Endothelial cell of umbilical vein (primary cell): ENCODE measurements at regions not wholly inside any gene's neighbourhood (a gene's known extent, or its start where the extent isn't known, plus 50 kb on each side); places are given as distances from the start of the nearest gene placed in this dataset.

ENCODE experiments used
- BruUV-seq: library from RNA; stranded (reverse); fragments of 400-500 nt; replicated peaks from 2 replicates; lab custom pipeline; 2021; lab: Mats Ljungman, UMichigan
- CTCF ChIA-PET: fragments of 300-600, 350-600 bp; sonication (Branson Sonifier 250); formaldehyde crosslinking; loops from one replicate; lab custom pipeline; 2021; ENCODE audit warnings: antibody characterized with exemption, inconsistent platforms; lab: Charles Lee
- POLR2A ChIA-PET: fragments of 300-600, 350-600 bp; sonication (Branson Sonifier 250); formaldehyde crosslinking; loops from one replicate; lab custom pipeline; 2021; ENCODE audit warnings: antibody characterized with exemption, inconsistent platforms; lab: Charles Lee
- DNase-seq: peaks from one replicate; pipeline ENCODE4 v3.0.0-alpha.2; 2011; ENCODE audit warnings: low read depth, low spot score
- FAIRE-seq: peaks from 2 replicates; lab custom pipeline; 2011; peaks lifted over from hg19 to GRCh38; lab: Jason Lieb, UNC
- H2AFZ ChIP-seq: 2 replicates; pipeline ENCODE4 v1.6.0; 2012; ENCODE audit warnings: low read depth, low read length, control low read depth, inconsistent platforms
- H3K27ac ChIP-seq: 2 replicates; pipeline ENCODE4 v1.5.1; 2011; ENCODE audit warnings: low read depth, mild to moderate bottlenecking, control low read depth, low read length, moderate library complexity; ENCODE audit not compliant: insufficient read depth
- H3K27me3 ChIP-seq, 2 experiments: 2 replicates each; pipeline versions ENCODE4 v1.6.0 to v1.6.1; 2011; ENCODE audit warnings: low read length in 2 of 2, mixed read lengths in 1 of 2; ENCODE audit not compliant: control insufficient read depth in 2 of 2, insufficient read depth in 2 of 2
- H3K36me3 ChIP-seq, 2 experiments: 2 replicates in 1 of 2; 3 replicates in 1 of 2; pipeline ENCODE4 v1.5.1; 2011; ENCODE audit warnings: low read length in 2 of 2, mild to moderate bottlenecking in 1 of 2, moderate library complexity in 1 of 2; ENCODE audit not compliant: control insufficient read depth in 2 of 2, insufficient read depth in 2 of 2; ENCODE audit errors: extremely low read depth in 1 of 2
- H3K4me1 ChIP-seq: 3 replicates; pipeline ENCODE4 v1.5.1; 2011; ENCODE audit warnings: mild to moderate bottlenecking, low read length; ENCODE audit not compliant: control insufficient read depth, insufficient read depth; ENCODE audit errors: extremely low read depth
- H3K4me2 ChIP-seq: 2 replicates; pipeline ENCODE4 v1.6.1; 2011; ENCODE audit warnings: low read length, control low read depth, mixed read lengths; ENCODE audit not compliant: insufficient read depth
- H3K4me3 ChIP-seq, 3 experiments: fragments of 200-600 bp in 1 of 3; sonication (generic), shearing (Covaris generic) in 1 of 3; replicated peaks in 1 of 3; 2 replicates each; pipeline ENCODE4 v1.5.1; 2011 to 2016; ENCODE audit warnings: control low read depth in 3 of 3, low read length in 3 of 3, mild to moderate bottlenecking in 2 of 3, inconsistent platforms in 1 of 3, low read depth in 1 of 3, moderate library complexity in 1 of 3; ENCODE audit not compliant: insufficient read depth in 1 of 3
- H3K79me2 ChIP-seq: 2 replicates; pipeline ENCODE4 v1.6.0; 2012; ENCODE audit warnings: low read length, inconsistent platforms; ENCODE audit not compliant: control insufficient read depth, insufficient read depth
- H3K9ac ChIP-seq: replicated peaks from 2 replicates; pipeline ENCODE3; 2011; ENCODE audit warnings: low read length, control low read depth; ENCODE audit not compliant: insufficient read depth; ENCODE audit errors: extremely low read depth
- H3K9me1 ChIP-seq: replicated peaks from 3 replicates; pipeline ENCODE4 v1.6.0; 2011; ENCODE audit warnings: mild to moderate bottlenecking, low read length; ENCODE audit not compliant: control insufficient read depth, insufficient read depth; ENCODE audit errors: extremely low read depth
- H3K9me3 ChIP-seq: replicated peaks from 2 replicates; pipeline ENCODE4 v1.5.1; 2012; ENCODE audit warnings: low read length, inconsistent platforms; ENCODE audit not compliant: control insufficient read depth, insufficient read depth
- H4K20me1 ChIP-seq: replicated peaks from 2 replicates; pipeline ENCODE3; 2011; ENCODE audit warnings: mild to moderate bottlenecking, low read length; ENCODE audit not compliant: control insufficient read depth, insufficient read depth; ENCODE audit errors: extremely low read depth
- EZH2 ChIP-seq: IDR thresholded peaks from 2 replicates; pipeline ENCODE4 v1.6.1; 2012; ENCODE audit warnings: borderline replicate concordance, low read depth, mild to moderate bottlenecking, moderate library complexity, low read length, inconsistent platforms; ENCODE audit not compliant: severe bottlenecking
- FOS ChIP-seq: IDR thresholded peaks from 2 replicates; pipeline ENCODE4 v1.6.1; 2011; ENCODE audit warnings: mild to moderate bottlenecking, low read length, moderate library complexity, borderline replicate concordance; ENCODE audit not compliant: insufficient read depth
- GATA2 ChIP-seq: IDR thresholded peaks from 2 replicates; pipeline ENCODE4 v1.7.0; 2011; ENCODE audit warnings: low read depth, mild to moderate bottlenecking, moderate library complexity, mixed read lengths, low read length; ENCODE audit not compliant: insufficient read length, insufficient read depth
- JUN ChIP-seq: IDR thresholded peaks from 2 replicates; pipeline ENCODE4 v1.6.1; 2011; ENCODE audit warnings: borderline replicate concordance, low read depth; ENCODE audit not compliant: insufficient read length, insufficient read depth
- MYC ChIP-seq: IDR thresholded peaks from one replicate; pipeline ENCODE4 v1.6.1; 2011; ENCODE audit warnings: mild to moderate bottlenecking, low read depth, low read length
- POLR2A ChIP-seq: IDR thresholded peaks from 2 replicates; pipeline ENCODE4 v1.6.1; 2012; ENCODE audit warnings: low read depth, mild to moderate bottlenecking, control low read depth, low read length
- POLR2AphosphoS5 ChIP-seq: IDR thresholded peaks from 2 replicates; pipeline ENCODE4 v1.6.1; 2012; ENCODE audit warnings: low read depth, mild to moderate bottlenecking, control low read depth, low read length, moderate library complexity; ENCODE audit not compliant: insufficient read depth
- dilution Hi-C: fragments of 300-500 bp; cut with MboI; formaldehyde crosslinking; loops from one replicate; pipeline ENCODE4 v1.15.0; 2019; ENCODE audit warnings: low sequenced_read_pairs; ENCODE audit not compliant: extremely low pct_ligation_motif_present
- intact Hi-C: fragments of 100-400 bp; cut with micrococcal nuclease; formaldehyde crosslinking; loops from one replicate; pipeline ENCODE4 v1.10.0; 2022
- TF ChIP-seq, protein P1 (sequence below), 2 donors: IDR thresholded peaks; 1 replicate in 1 of 2; 2 replicates in 1 of 2; pipeline ENCODE4 v1.5.1; 2011; ENCODE audit warnings: low read length in 2 of 2, mild to moderate bottlenecking in 2 of 2, moderate library complexity in 2 of 2, control low read depth in 1 of 2, inconsistent platforms in 1 of 2, low read depth in 1 of 2; ENCODE audit not compliant: insufficient read depth in 1 of 2; ENCODE audit errors: extremely low read depth in 1 of 2

DNA sequence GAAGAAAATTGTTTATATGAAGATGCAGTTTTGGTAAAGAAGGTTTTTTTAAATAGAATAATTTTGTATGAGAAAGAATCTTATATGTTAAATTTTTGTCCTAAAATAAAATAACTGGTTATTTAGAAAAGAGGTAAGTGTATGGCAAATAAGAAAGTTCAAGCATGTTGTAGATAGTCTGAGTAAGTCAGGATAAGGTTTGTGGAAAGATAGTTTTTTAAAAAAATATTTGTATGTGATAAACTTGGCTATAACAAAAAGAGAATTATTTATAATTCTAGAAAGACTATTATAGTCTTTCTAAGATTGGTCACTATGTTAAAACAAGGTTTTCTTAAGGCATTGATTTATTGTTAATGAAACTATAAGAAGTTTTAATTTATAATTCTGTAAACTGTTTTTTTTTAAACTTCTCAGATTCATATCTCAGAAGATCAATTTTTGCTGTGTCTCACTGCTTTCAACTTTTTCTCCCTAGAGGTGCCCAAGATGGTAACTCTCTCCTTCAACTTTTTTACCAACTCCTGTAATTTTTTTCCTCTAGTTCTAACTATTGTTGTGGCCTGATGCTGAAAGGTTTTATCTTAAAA, 698.6 kb downstream of the CCSER2 start:
- Histone ChIP-seq H2AFZ (no peak overlapping the region), H3K4me3 (no peak overlapping the region), H3K9me3 (no peaks in the 10 kb centered on the region), H3K9ac (no peak overlapping the region), H3K36me3 (no peaks in the 10 kb centered on the region), H3K4me1 (no peaks in the 10 kb centered on the region), H3K79me2 (no peaks in the 10 kb centered on the region), H3K27ac (no peak overlapping the region), H3K4me2 (no peak overlapping the region), H3K27me3 (no peaks in the 10 kb centered on the region), H4K20me1 (no peaks in the 10 kb centered on the region), H3K9me1 (no peaks in the 10 kb centered on the region)
- POLR2A ChIA-PET, result no interaction called here
- DNase-seq (no peak), FAIRE-seq (no peak)
- TF ChIP-seq POLR2A, result no peak
- TF ChIP-seq, protein P1, sequence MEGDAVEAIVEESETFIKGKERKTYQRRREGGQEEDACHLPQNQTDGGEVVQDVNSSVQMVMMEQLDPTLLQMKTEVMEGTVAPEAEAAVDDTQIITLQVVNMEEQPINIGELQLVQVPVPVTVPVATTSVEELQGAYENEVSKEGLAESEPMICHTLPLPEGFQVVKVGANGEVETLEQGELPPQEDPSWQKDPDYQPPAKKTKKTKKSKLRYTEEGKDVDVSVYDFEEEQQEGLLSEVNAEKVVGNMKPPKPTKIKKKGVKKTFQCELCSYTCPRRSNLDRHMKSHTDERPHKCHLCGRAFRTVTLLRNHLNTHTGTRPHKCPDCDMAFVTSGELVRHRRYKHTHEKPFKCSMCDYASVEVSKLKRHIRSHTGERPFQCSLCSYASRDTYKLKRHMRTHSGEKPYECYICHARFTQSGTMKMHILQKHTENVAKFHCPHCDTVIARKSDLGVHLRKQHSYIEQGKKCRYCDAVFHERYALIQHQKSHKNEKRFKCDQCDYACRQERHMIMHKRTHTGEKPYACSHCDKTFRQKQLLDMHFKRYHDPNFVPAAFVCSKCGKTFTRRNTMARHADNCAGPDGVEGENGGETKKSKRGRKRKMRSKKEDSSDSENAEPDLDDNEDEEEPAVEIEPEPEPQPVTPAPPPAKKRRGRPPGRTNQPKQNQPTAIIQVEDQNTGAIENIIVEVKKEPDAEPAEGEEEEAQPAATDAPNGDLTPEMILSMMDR (IDR thresholded peaks at IDR 0.05; ENCODE audit: extremely low read depth in 1 of 2, insufficient read depth in 1 of 2, low read depth in 1 of 2, low read length in 2 of 2), result no peak
- TF ChIP-seq JUN, result no peak
- TF ChIP-seq MYC, result no peak
- no peak for TF ChIP-seq EZH2
- TF ChIP-seq FOS, result no peak
- BruUV-seq, result no TSS peak
- intact Hi-C loops (no loop called here), dilution Hi-C loops (no loop called here)
- CTCF ChIA-PET, result no interaction called here

DNA sequence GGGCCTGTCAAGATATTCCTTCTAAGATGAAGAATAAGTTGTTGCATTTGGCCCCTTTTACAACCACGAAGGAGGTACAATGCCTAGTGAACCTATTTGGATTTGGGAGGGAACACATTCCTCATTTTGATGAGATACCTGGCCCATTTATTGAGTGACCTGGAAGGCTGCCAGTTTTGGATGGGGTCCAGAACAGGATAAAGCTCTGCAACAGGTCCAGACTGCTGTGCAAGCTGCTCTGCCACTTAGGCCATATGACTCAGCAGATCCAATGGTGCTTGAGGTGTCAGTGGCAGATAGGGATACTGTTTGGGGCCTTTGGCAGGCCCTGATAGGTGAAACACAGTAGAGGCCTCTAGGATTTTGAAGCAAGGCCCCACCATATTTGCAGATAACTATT, 704.6 kb downstream of the CCSER2 start:
- no peaks in the 10 kb centered on the region for H3K9me3 ChIP-seq
- no peaks in the 10 kb centered on the region for H3K4me1 ChIP-seq
- H3K27me3 ChIP-seq, result no peaks in the 10 kb centered on the region
- FAIRE-seq, result no peak
- no peaks in the 10 kb centered on the region for H3K36me3 ChIP-seq
- no peak for DNase-seq
- no peak overlapping the region for H3K27ac ChIP-seq
- no peak overlapping the region for H3K4me3 ChIP-seq
- H3K79me2 ChIP-seq, result no peaks in the 10 kb centered on the region
- no peak overlapping the region for H2AFZ ChIP-seq
- no peak overlapping the region for H3K4me2 ChIP-seq
- no peaks in the 10 kb centered on the region for H4K20me1 ChIP-seq
- no peaks in the 10 kb centered on the region for H3K9me1 ChIP-seq
- no peak overlapping the region for H3K9ac ChIP-seq
- dilution Hi-C loops, result no loop called here
- CTCF ChIA-PET, result no interaction called here
- intact Hi-C loops, result no loop called here
- BruUV-seq, result no TSS peak
- no peak for TF ChIP-seq POLR2A
- TF ChIP-seq FOS, result no peak
- no peak for TF ChIP-seq EZH2
- TF ChIP-seq JUN, result no peak
- TF ChIP-seq MYC, result no peak
- no peak for TF ChIP-seq GATA2
- TF ChIP-seq, protein P1 (IDR thresholded peaks at IDR 0.05; ENCODE audit: extremely low read depth in 1 of 2, insufficient read depth in 1 of 2, low read depth in 1 of 2, low read length in 2 of 2), result no peak
- TF ChIP-seq POLR2AphosphoS5, result no peak
- POLR2A ChIA-PET, result no interaction called here
